Epithelial cell of esophagus (primary cell): ENCODE measurements at regions not wholly inside any gene's neighbourhood (a gene's known extent, or its start where the extent isn't known, plus 50 kb on each side); places are given as distances from the start of the nearest gene placed in this dataset.

Experiments used
- DNase-seq: peaks from one replicate; pipeline ENCODE4 v3.0.0; 2010; ENCODE audit warnings: low read depth
- H3K4me3 ChIP-seq: 2 replicates; pipeline ENCODE4 v1.5.1; 2011; ENCODE audit warnings: mild to moderate bottlenecking, low read length, control low read depth
- CTCF ChIP-seq: IDR thresholded peaks from 2 replicates; pipeline ENCODE4 v1.5.1; 2011; ENCODE audit warnings: low read depth, mild to moderate bottlenecking, low read length, control low read depth, inconsistent platforms; ENCODE audit not compliant: insufficient read depth; ENCODE audit errors: missing control alignments

- H3K4me3 ChIP-seq = no peak overlapping the region
- no peak for TF ChIP-seq CTCF
- no peak for DNase-seq
Measured at GRCh38 chr14:95452893-95453712, 63.3 kb downstream of the SYNE3 start.

GRCh38 chr14:95452176-95452892, 64.1 kb downstream of the SYNE3 start:
- peak; percentile 57 for TF ChIP-seq CTCF
- H3K4me3 ChIP-seq = no peak overlapping the region
- DNase-seq = peak; percentile 26

- no peak overlapping the region for H3K4me3 ChIP-seq
- no peak for DNase-seq
- no peak for TF ChIP-seq CTCF
Measured at GRCh38 chr14:95449131-95449530, 67.3 kb downstream of the SYNE3 start.

- no peak overlapping the region for H3K4me3 ChIP-seq
- TF ChIP-seq CTCF = no peak
- DNase-seq = no peak
Measured at GRCh38 chr14:95446470-95446869, 70.0 kb downstream of the SYNE3 start.

GRCh38 chr14:95445676-95446075, 70.8 kb downstream of the SYNE3 start:
- H3K4me3 ChIP-seq = no peak overlapping the region
- DNase-seq = no peak
- no peak for TF ChIP-seq CTCF

GRCh38 chr14:95445161-95445560, 71.3 kb downstream of the SYNE3 start:
- DNase-seq = no peak
- TF ChIP-seq CTCF = no peak
- no peak overlapping the region for H3K4me3 ChIP-seq
